Liver (tissue), 8 donors: ENCODE measurements at regions not wholly inside any gene's neighbourhood (a gene's known extent, or its start where the extent isn't known, plus 50 kb on each side); places are given as distances from the start of the nearest gene placed in this dataset.

ENCODE experiments used
- DNase-seq: peaks from one replicate; pipeline ENCODE4 v3.0.0-alpha.2; 2017; ENCODE audit warnings: low spot score
- H3K27ac ChIP-seq, 2 donors: one replicate each; pipeline ENCODE4 v1.7.0; 2013; ENCODE audit warnings: inconsistent platforms in 2 of 2, low read length in 2 of 2, control low read depth in 1 of 2, low read depth in 1 of 2, mild to moderate bottlenecking in 1 of 2
- H3K27me3 ChIP-seq, 4 donors: one replicate each; pipeline versions ENCODE4 v1.6.1 to v1.7.0; 2013; ENCODE audit warnings: low read length in 3 of 4, inconsistent platforms in 1 of 4, mild to moderate bottlenecking in 1 of 4, moderate library complexity in 1 of 4; ENCODE audit not compliant: control insufficient read depth in 4 of 4, insufficient read depth in 4 of 4
- H3K36me3 ChIP-seq, 4 donors: one replicate each; pipeline versions ENCODE4 v1.6.1 to v1.7.0; 2013; ENCODE audit warnings: low read length in 3 of 4, mild to moderate bottlenecking in 3 of 4, low read depth in 1 of 4, moderate library complexity in 1 of 4; ENCODE audit not compliant: control insufficient read depth in 4 of 4, insufficient read depth in 3 of 4
- H3K4me1 ChIP-seq, 4 donors: one replicate each; pipeline versions ENCODE4 v1.6.1 to v1.7.0; 2013; ENCODE audit warnings: low read length in 3 of 4, mild to moderate bottlenecking in 3 of 4, moderate library complexity in 1 of 4; ENCODE audit not compliant: control insufficient read depth in 4 of 4, insufficient read depth in 4 of 4
- H3K4me3 ChIP-seq, 3 donors: one replicate each; pipeline versions ENCODE4 v1.6.1 to v1.7.0; 2013; ENCODE audit warnings: low read length in 3 of 3, control low read depth in 1 of 3, low read depth in 1 of 3, mild to moderate bottlenecking in 1 of 3
- H3K9ac ChIP-seq, 2 donors: one replicate each; pipeline ENCODE4 v1.7.0; 2013; ENCODE audit warnings: low read length in 2 of 2, mild to moderate bottlenecking in 2 of 2, moderate library complexity in 2 of 2, control low read depth in 1 of 2, low read depth in 1 of 2
- H3K9me3 ChIP-seq, 4 donors: one replicate each; pipeline versions ENCODE4 v1.6.1 to v1.7.0; 2013; ENCODE audit warnings: low read length in 3 of 4; ENCODE audit not compliant: control insufficient read depth in 4 of 4
- ATF3 ChIP-seq: IDR thresholded peaks from 2 replicates; pipeline ENCODE4 v1.6.1; 2016; ENCODE audit warnings: antibody characterized with exemption
- CTCF ChIP-seq: fragments of 150-350 bp; IDR thresholded peaks from 2 replicates; pipeline ENCODE4 v1.5.1; 2017; ENCODE audit warnings: improper control_type of control experiment, low read depth, low read length; ENCODE audit not compliant: missing input control
- EGR1 ChIP-seq, 2 donors: IDR thresholded peaks; 2 replicates each; pipeline ENCODE4 v1.6.1; 2016 to 2018; ENCODE audit warnings: antibody characterized with exemption in 2 of 2, low read depth in 2 of 2
- FOXA1 ChIP-seq: IDR thresholded peaks from 2 replicates; pipeline ENCODE4 v1.6.1; 2016; ENCODE audit warnings: antibody characterized with exemption
- FOXA2 ChIP-seq: IDR thresholded peaks from 2 replicates; pipeline ENCODE4 v1.6.1; 2016; ENCODE audit warnings: antibody characterized with exemption
- GABPA ChIP-seq, 2 donors: IDR thresholded peaks in 1 of 2; conservative IDR thresholded peaks in 1 of 2; 2 replicates each; pipeline ENCODE4 v1.6.1; 2016; ENCODE audit warnings: antibody characterized with exemption in 2 of 2, mild to moderate bottlenecking in 1 of 2, moderate library complexity in 1 of 2
- HNF4A ChIP-seq, 2 donors: conservative IDR thresholded peaks; 2 replicates each; pipeline ENCODE4 v1.6.1; 2016; ENCODE audit warnings: antibody characterized with exemption in 2 of 2, mild to moderate bottlenecking in 2 of 2
- HNF4G ChIP-seq: IDR thresholded peaks from 2 replicates; pipeline ENCODE4 v1.6.1; 2016; ENCODE audit warnings: antibody characterized with exemption
- JUND ChIP-seq, 2 donors: IDR thresholded peaks; 2 replicates each; pipeline ENCODE4 v1.6.1; 2016; ENCODE audit warnings: antibody characterized with exemption in 2 of 2
- MAX ChIP-seq: IDR thresholded peaks from 2 replicates; pipeline ENCODE4 v1.6.1; 2016; ENCODE audit warnings: antibody characterized with exemption
- NR2F2 ChIP-seq: IDR thresholded peaks from 2 replicates; pipeline ENCODE4 v1.6.1; 2016; ENCODE audit warnings: antibody characterized with exemption
- RAD21 ChIP-seq, 2 donors: IDR thresholded peaks; 2 replicates each; pipeline ENCODE4 v1.6.1; 2016; ENCODE audit warnings: antibody characterized with exemption in 2 of 2, mild to moderate bottlenecking in 2 of 2
- REST ChIP-seq: IDR thresholded peaks from 2 replicates; pipeline ENCODE4 v1.6.1; 2016; ENCODE audit warnings: antibody characterized with exemption, mild to moderate bottlenecking
- RXRA ChIP-seq, 2 donors: IDR thresholded peaks; 2 replicates each; pipeline ENCODE4 v1.6.1; 2017 to 2018; ENCODE audit warnings: antibody characterized with exemption in 2 of 2, mild to moderate bottlenecking in 1 of 2
- SP1 ChIP-seq: IDR thresholded peaks from 2 replicates; pipeline ENCODE4 v1.6.1; 2018; ENCODE audit warnings: antibody characterized with exemption, mild to moderate bottlenecking
- TAF1 ChIP-seq: conservative IDR thresholded peaks from 2 replicates; pipeline ENCODE4 v1.6.1; 2016; ENCODE audit warnings: antibody characterized with exemption, mild to moderate bottlenecking
- YY1 ChIP-seq: IDR thresholded peaks from 2 replicates; pipeline ENCODE4 v1.6.1; 2016; ENCODE audit warnings: antibody characterized with exemption, mild to moderate bottlenecking
- ZBTB33 ChIP-seq: IDR thresholded peaks from 2 replicates; pipeline ENCODE4 v1.6.1; 2016; ENCODE audit warnings: antibody characterized with exemption
- WGBS: extraction: QIAGEN DNeasy Blood & Tissue Kit; methylation state at CpG from one replicate; pipeline ENCODE4 v1.1.7; 2013; 5-methylcytosine and 5-hydroxymethylcytosine counted together
- donor health status: healthy.
- donor health status: healthy.
- donor health status: healthy.
- donor health status: healthy.
- donor health status: healthy.

- Histone ChIP-seq H3K4me1 (no peaks in the 10 kb centered on the region), H3K36me3 (no peaks in the 10 kb centered on the region), H3K27ac (no peak overlapping the region), H3K27me3 (no peaks in the 10 kb centered on the region), H3K9me3 (peaks cover 0 to 3% (median 0%) of the 10 kb centered on the region in 4 donors), H3K9ac (no peak overlapping the region), H3K4me3 (no peak overlapping the region)
- no peak for TF ChIP-seq HNF4G
- no peak for TF ChIP-seq ATF3
- TF ChIP-seq RAD21 (IDR thresholded peaks at IDR 0.05) = no peak
- no peak for TF ChIP-seq JUND (IDR thresholded peaks at IDR 0.05)
- no peak for TF ChIP-seq SP1
- no peak for TF ChIP-seq RXRA (IDR thresholded peaks at IDR 0.05)
- TF ChIP-seq YY1 = no peak
- no peak for TF ChIP-seq EGR1 (IDR thresholded peaks at IDR 0.05; ENCODE audit: low read depth in 2 of 2)
- WGBS = 68% methylated on average over 5 of the region's 5 CpGs
- DNase-seq = no peak
Measured at GRCh38 chr6:4612636-4613171, 163.5 kb upstream of the CDYL start.

- Histone ChIP-seq H3K36me3 (no peaks in the 10 kb centered on the region), H3K27ac (peak overlapping the region in 1 of 2 donors; percentile 21), H3K9me3 (peaks cover 0 to 3% (median 0%) of the 10 kb centered on the region in 4 donors), H3K27me3 (no peaks in the 10 kb centered on the region), H3K4me1 (no peaks in the 10 kb centered on the region), H3K4me3 (no peak overlapping the region), H3K9ac (no peak overlapping the region)
- DNase-seq = no peak
- TF ChIP-seq FOXA2 (no peak), TAF1 (no peak), RXRA (IDR thresholded peaks at IDR 0.05) (peak in 1 of 2 donors; percentile 16), EGR1 (IDR thresholded peaks at IDR 0.05; ENCODE audit: low read depth in 2 of 2) (no peak), HNF4G (no peak), JUND (IDR thresholded peaks at IDR 0.05) (no peak), FOXA1 (no peak), ZBTB33 (no peak), REST (no peak), CTCF (no peak), SP1 (peak; percentile 19), MAX (no peak), RAD21 (IDR thresholded peaks at IDR 0.05) (no peak), GABPA (IDR thresholded peaks at IDR 0.05 in 1 of 2, conservative IDR thresholded peaks at IDR 0.05 in 1 of 2) (no peak), HNF4A (conservative IDR thresholded peaks at IDR 0.05) (no peak), YY1 (no peak), ATF3 (no peak), NR2F2 (peak; percentile 64)
- 67% methylated on average over 9 of the region's 9 CpGs for WGBS
Measured at GRCh38 chr6:4611429-4612129, 164.6 kb upstream of the CDYL start.
